K562 (cell line): ENCODE measurements at regions not wholly inside any gene's neighbourhood (a gene's known extent, or its start where the extent isn't known, plus 50 kb on each side); places are given as distances from the start of the nearest gene placed in this dataset.

Experiments used
- ATAC-seq: fragments of 200-7000 bp; cut with Tn5 transposase; 3 replicates; pipeline ENCODE4 v1.9.1; 2020; ENCODE audit warnings: moderate library complexity
- BruUV-seq: library from RNA; stranded (reverse); fragments of 400-500 nt; replicated peaks from 2 replicates; lab custom pipeline; 2021; lab: Mats Ljungman, UMichigan
- CTCF ChIA-PET: fragments of 300-600 bp; formaldehyde crosslinking; extraction: SDS; loops from one replicate; lab custom pipeline; 2021; ENCODE audit warnings: low intra/inter-chr PET ratio; lab: Yijun Ruan, JAX
- POLR2A ChIA-PET: fragments of 300-600, 350-650 bp; sonication (Branson Sonifier 250); formaldehyde crosslinking; extraction: SDS; loops from one replicate; lab custom pipeline; 2021; ENCODE audit warnings: antibody characterized with exemption, inconsistent platforms; lab: Yijun Ruan, JAX
- DNase-seq, 4 experiments: peaks; one replicate each; pipeline versions ENCODE4 v3.0.0 to v3.0.0-alpha.2; 2011 to 2018; ENCODE audit warnings: low spot score in 3 of 4, mixed read lengths in 3 of 4; ENCODE audit errors: extremely low read depth in 1 of 4
- FAIRE-seq: peaks from 2 replicates; lab custom pipeline; 2011; peaks lifted over from hg19 to GRCh38; lab: Jason Lieb, UNC
- H2AFZ ChIP-seq: 2 replicates; pipeline ENCODE4 v1.6.0; 2011; ENCODE audit warnings: low read depth, low read length, control low read depth, inconsistent platforms
- H3K27ac ChIP-seq: fragments of 200-600 bp; 3 replicates; pipeline ENCODE4 v1.8.0; 2011; ENCODE audit warnings: low read depth, mild to moderate bottlenecking, control low read depth, inconsistent platforms, low read length, moderate library complexity, mixed read lengths; ENCODE audit errors: extremely low read depth
- H3K27me3 ChIP-seq, 2 experiments: fragments of 300-600 bp in 1 of 2; 2 replicates in 1 of 2; 3 replicates in 1 of 2; pipeline versions ENCODE4 v1.6.0 to v1.8.0; 2011; ENCODE audit warnings: inconsistent platforms in 2 of 2, low read length in 2 of 2, mild to moderate bottlenecking in 1 of 2, mixed read lengths in 1 of 2, moderate library complexity in 1 of 2; ENCODE audit not compliant: control insufficient read depth in 2 of 2, insufficient read depth in 2 of 2
- H3K36me3 ChIP-seq: fragments of 300-600 bp; 3 replicates; pipeline ENCODE4 v1.8.0; 2011; ENCODE audit warnings: mild to moderate bottlenecking, low read length, inconsistent platforms; ENCODE audit not compliant: control insufficient read depth, insufficient read depth
- H3K4me1 ChIP-seq, 2 experiments: fragments of 200-600 bp in 1 of 2; replicated peaks in 1 of 2; 2 replicates in 1 of 2; 3 replicates in 1 of 2; pipeline versions ENCODE4 v1.5.1 to v1.8.0; 2011; ENCODE audit warnings: inconsistent platforms in 2 of 2, low read length in 2 of 2, mild to moderate bottlenecking in 1 of 2, mixed read lengths in 1 of 2, moderate library complexity in 1 of 2; ENCODE audit not compliant: control insufficient read depth in 2 of 2, insufficient read depth in 2 of 2
- H3K4me2 ChIP-seq: 2 replicates; pipeline ENCODE4 v1.6.1; 2011; ENCODE audit warnings: low read length, control low read depth, inconsistent platforms, mixed read lengths; ENCODE audit not compliant: insufficient read depth
- H3K4me3 ChIP-seq: fragments of 200-600 bp; sonication (generic), shearing (Covaris generic); 2 replicates; pipeline ENCODE4 v1.5.1; 2016; ENCODE audit warnings: control low read depth, inconsistent platforms
- H3K79me2 ChIP-seq: fragments of 200-600 bp; 3 replicates; pipeline ENCODE4 v1.8.0; 2011; ENCODE audit warnings: low read length, inconsistent platforms; ENCODE audit not compliant: control insufficient read depth, insufficient read depth
- H3K9ac ChIP-seq, 2 experiments: 2 replicates each; pipeline versions ENCODE4 v1.6.0 to v1.6.1; 2011; ENCODE audit warnings: low read depth in 2 of 2, low read length in 2 of 2, control low read depth in 1 of 2, inconsistent platforms in 1 of 2, mild to moderate bottlenecking in 1 of 2, mixed read lengths in 1 of 2; ENCODE audit not compliant: insufficient read depth in 1 of 2
- H3K9me1 ChIP-seq: one replicate; pipeline ENCODE4 v1.6.0; 2011; ENCODE audit warnings: inconsistent platforms, mild to moderate bottlenecking, low read length, moderate library complexity; ENCODE audit not compliant: control insufficient read depth, insufficient read depth
- H3K9me3 ChIP-seq: replicated peaks from 2 replicates; pipeline ENCODE4 v1.5.1; 2011; ENCODE audit warnings: low read depth, low read length, inconsistent platforms; ENCODE audit not compliant: control insufficient read depth, insufficient read depth
- H4K20me1 ChIP-seq: replicated peaks from 2 replicates; pipeline ENCODE4 v1.6.1; 2011; ENCODE audit warnings: low read length, inconsistent platforms, mixed read lengths; ENCODE audit not compliant: control insufficient read depth, insufficient read depth
- FOXM1 ChIP-seq, 2 experiments: fragments of 450-650 bp in 1 of 2; sonication (generic) in 1 of 2; formaldehyde crosslinking in 1 of 2; IDR thresholded peaks; 2 replicates each; pipeline versions ENCODE4 v1.6.1 to v1.9.0; 2017 to 2022; ENCODE audit warnings: low read depth in 2 of 2, mild to moderate bottlenecking in 2 of 2, missing genetic modification reagents in 1 of 2, moderate library complexity in 1 of 2
- KLF1 ChIP-seq: fragments of 450-650 bp; IDR thresholded peaks from 2 replicates; pipeline ENCODE4 v1.6.1; 2016; ENCODE audit warnings: missing genetic modification characterization, missing compliant biosample characterization
- PCBP1 ChIP-seq: fragments of 200-400 bp; formaldehyde crosslinking; IDR thresholded peaks from 2 replicates; pipeline ENCODE4 v1.6.1; 2018; ENCODE audit warnings: mild to moderate bottlenecking, low read depth, low read length; ENCODE audit not compliant: poor library complexity, severe bottlenecking
- SAFB2 ChIP-seq: fragments of 200-400 bp; formaldehyde crosslinking; IDR thresholded peaks from 2 replicates; pipeline ENCODE4 v1.6.1; 2018; ENCODE audit warnings: borderline replicate concordance, low read length, low read depth, moderate library complexity; ENCODE audit not compliant: severe bottlenecking
- ZNF583 ChIP-seq: fragments of 250-450 bp; sonication (Bioruptor Pico); IDR thresholded peaks from 2 replicates; pipeline ENCODE4 v1.4.0; 2020
- ZNF79 ChIP-seq: fragments of 250-450 bp; sonication (Bioruptor Pico); IDR thresholded peaks from 2 replicates; pipeline ENCODE4 v1.4.0; 2020; ENCODE audit warnings: low read depth, mild to moderate bottlenecking, moderate library complexity
- WGBS: fragments of 100-300 bp; shearing (Covaris generic); methylation state at CpG from one replicate; pipeline ENCODE4 v1.1.6; 2016; ENCODE audit warnings: low coverage, mixed read lengths; ENCODE audit not compliant: insufficient coverage; ENCODE audit errors: missing lambda C conversion rate; 5-methylcytosine and 5-hydroxymethylcytosine counted together
- in situ Hi-C: fragments of 300-500 bp; cut with MboI; formaldehyde crosslinking; loops from 4 replicates; pipeline ENCODE4 v1.15.0; 2018; ENCODE audit warnings: inconsistent platforms, mixed read lengths
- intact Hi-C: fragments of 100-400 bp; cut with micrococcal nuclease; formaldehyde crosslinking; loops from 2 replicates; pipeline ENCODE4 v1.14.2; 2022
- TF ChIP-seq, protein P1 (sequence below): fragments of 250-450 bp; sonication (Bioruptor Pico); IDR thresholded peaks from 2 replicates; pipeline ENCODE4 v1.4.0; 2020; ENCODE audit warnings: mild to moderate bottlenecking, moderate library complexity
- TF ChIP-seq, protein P2 (sequence below): fragments of 450-650 bp; IDR thresholded peaks from 2 replicates; pipeline ENCODE4 v1.6.1; 2017; ENCODE audit warnings: antibody characterized with exemption
- TF ChIP-seq, protein P3 (sequence below), 2 experiments: fragments of 450-650 bp; IDR thresholded peaks; 2 replicates each; pipeline ENCODE4 v1.6.1; 2016

DNA sequence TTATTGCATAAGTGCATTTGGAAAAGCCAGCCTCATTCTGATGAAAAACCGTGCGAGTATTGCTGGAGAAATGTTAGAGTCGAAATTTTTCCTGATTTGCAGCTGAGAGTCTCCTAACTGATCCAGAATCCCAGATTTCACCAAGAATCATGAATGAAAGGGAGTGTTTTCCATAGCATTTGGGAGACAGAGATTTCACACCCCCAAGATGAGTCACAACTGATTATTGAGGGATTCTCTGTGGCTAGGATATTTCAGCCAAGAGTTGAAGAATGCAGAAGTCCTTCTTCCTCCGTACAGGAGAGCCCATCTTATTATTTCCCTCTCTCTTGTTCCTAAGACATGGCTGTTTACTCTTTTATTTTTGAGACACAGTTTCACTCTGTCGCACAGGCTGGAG lies 82.2 kb upstream of the SALL4 start:
- Histone ChIP-seq H3K4me3 (no peak overlapping the region), H3K9ac (no peak overlapping the region), H4K20me1 (no peaks in the 10 kb centered on the region), H3K4me2 (no peak overlapping the region), H3K9me1 (no peaks in the 10 kb centered on the region)
- ATAC-seq, result no peak
- BruUV-seq, result no TSS peak
- POLR2A ChIA-PET, result no interaction called here
- no peak for DNase-seq
- intact Hi-C loops, result no loop called here
- no peak for FAIRE-seq
- in situ Hi-C loops, result no loop called here
- WGBS, result 11% methylated on average over 5 of the region's 5 CpGs
- TF ChIP-seq, protein P1, sequence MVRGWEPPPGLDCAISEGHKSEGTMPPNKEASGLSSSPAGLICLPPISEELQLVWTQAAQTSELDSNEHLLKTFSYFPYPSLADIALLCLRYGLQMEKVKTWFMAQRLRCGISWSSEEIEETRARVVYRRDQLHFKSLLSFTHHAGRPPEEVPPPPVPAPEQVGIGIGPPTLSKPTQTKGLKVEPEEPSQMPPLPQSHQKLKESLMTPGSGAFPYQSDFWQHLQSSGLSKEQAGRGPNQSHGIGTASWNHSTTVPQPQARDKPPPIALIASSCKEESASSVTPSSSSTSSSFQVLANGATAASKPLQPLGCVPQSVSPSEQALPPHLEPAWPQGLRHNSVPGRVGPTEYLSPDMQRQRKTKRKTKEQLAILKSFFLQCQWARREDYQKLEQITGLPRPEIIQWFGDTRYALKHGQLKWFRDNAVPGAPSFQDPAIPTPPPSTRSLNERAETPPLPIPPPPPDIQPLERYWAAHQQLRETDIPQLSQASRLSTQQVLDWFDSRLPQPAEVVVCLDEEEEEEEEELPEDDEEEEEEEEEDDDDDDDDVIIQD (CRISPR knock-in tag), result no peak
- TF ChIP-seq, protein P2, sequence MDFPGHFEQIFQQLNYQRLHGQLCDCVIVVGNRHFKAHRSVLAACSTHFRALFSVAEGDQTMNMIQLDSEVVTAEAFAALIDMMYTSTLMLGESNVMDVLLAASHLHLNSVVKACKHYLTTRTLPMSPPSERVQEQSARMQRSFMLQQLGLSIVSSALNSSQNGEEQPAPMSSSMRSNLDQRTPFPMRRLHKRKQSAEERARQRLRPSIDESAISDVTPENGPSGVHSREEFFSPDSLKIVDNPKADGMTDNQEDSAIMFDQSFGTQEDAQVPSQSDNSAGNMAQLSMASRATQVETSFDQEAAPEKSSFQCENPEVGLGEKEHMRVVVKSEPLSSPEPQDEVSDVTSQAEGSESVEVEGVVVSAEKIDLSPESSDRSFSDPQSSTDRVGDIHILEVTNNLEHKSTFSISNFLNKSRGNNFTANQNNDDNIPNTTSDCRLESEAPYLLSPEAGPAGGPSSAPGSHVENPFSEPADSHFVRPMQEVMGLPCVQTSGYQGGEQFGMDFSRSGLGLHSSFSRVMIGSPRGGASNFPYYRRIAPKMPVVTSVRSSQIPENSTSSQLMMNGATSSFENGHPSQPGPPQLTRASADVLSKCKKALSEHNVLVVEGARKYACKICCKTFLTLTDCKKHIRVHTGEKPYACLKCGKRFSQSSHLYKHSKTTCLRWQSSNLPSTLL, result no peak
- TF ChIP-seq SAFB2 (no peak), ZNF583 (CRISPR knock-in tag) (no peak), ZNF79 (CRISPR knock-in tag) (no peak), PCBP1 (no peak), KLF1 (tag) (no peak), FOXM1 (IDR thresholded peaks at IDR 0.05; ENCODE audit: low read depth) (no peak), FOXM1 (CRISPR knock-in tag; IDR thresholded peaks at IDR 0.05; ENCODE audit: low read depth) (no peak)
- TF ChIP-seq, protein P3, sequence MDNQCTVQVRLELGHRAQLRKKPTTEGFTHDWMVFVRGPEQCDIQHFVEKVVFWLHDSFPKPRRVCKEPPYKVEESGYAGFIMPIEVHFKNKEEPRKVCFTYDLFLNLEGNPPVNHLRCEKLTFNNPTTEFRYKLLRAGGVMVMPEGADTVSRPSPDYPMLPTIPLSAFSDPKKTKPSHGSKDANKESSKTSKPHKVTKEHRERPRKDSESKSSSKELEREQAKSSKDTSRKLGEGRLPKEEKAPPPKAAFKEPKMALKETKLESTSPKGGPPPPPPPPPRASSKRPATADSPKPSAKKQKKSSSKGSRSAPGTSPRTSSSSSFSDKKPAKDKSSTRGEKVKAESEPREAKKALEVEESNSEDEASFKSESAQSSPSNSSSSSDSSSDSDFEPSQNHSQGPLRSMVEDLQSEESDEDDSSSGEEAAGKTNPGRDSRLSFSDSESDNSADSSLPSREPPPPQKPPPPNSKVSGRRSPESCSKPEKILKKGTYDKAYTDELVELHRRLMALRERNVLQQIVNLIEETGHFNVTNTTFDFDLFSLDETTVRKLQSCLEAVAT (IDR thresholded peaks at IDR 0.05), result no peak
- TF ChIP-seq, all 486 proteins: peak for 0
- Histone ChIP-seq H3K27ac (no peak overlapping the region), H2AFZ (no peak overlapping the region), H3K4me1 (no peaks in the 10 kb centered on the region), H3K36me3 (no peaks in the 10 kb centered on the region), H3K79me2 (no peaks in the 10 kb centered on the region), H3K27me3 (peaks cover 10% of the 10 kb centered on the region in 2 experiments; a peak in 4 of 5 replicates), H3K9me3 (no peaks in the 10 kb centered on the region)
- CTCF ChIA-PET, result no interaction called here
